HG03045 (cell line): ENCODE measurements at regions not wholly inside any gene's neighbourhood (a gene's known extent, or its start where the extent isn't known, plus 50 kb on each side); places are given as distances from the start of the nearest gene placed in this dataset.

ENCODE experiments used
- ATAC-seq: cut with Tn5 transposase; IDR thresholded peaks from one replicate; pipeline ENCODE4 v1.9.1; 2021; ENCODE audit warnings: mild to moderate bottlenecking, moderate library complexity; ENCODE audit not compliant: unreplicated experiment

- ATAC-seq, result no peak
Measured at GRCh38 chr2:123303731-123304130, 721.4 kb upstream of the CNTNAP5 start.
